ENCODE measurements at regions not wholly inside any gene's neighbourhood (a gene's known extent, or its start where the extent isn't known, plus 50 kb on each side); places are given as distances from the start of the nearest gene placed in this dataset.

- TF ChIP-seq POLR2AphosphoS5 (IDR thresholded peaks at IDR 0.05; ENCODE audit: low read depth) (no peak), ZNF331 (CRISPR knock-in tag; IDR thresholded peaks at IDR 0.05; ENCODE audit: low read depth) (no peak)
Measured at GRCh38 chr10:28945959-28946358, 268.6 kb downstream of the BAMBI start (continued).

- Histone ChIP-seq H3K27ac (ENCODE audit: low read depth) (no peak overlapping the region), H2AFZ (no peak overlapping the region), H3K4me1 (ENCODE audit: insufficient read depth) (no peaks in the 10 kb centered on the region), H4K20me1 (replicated peaks; ENCODE audit: insufficient read depth) (no peaks in the 10 kb centered on the region), H3K4me3 (no peak overlapping the region), H3K27me3 (ENCODE audit: insufficient read depth) (no peaks in the 10 kb centered on the region), H3F3A (replicated peaks; ENCODE audit: low read depth) (no peaks in the 10 kb centered on the region), H3K36me3 (ENCODE audit: insufficient read depth) (no peaks in the 10 kb centered on the region), H3K79me2 (replicated peaks; ENCODE audit: insufficient read depth) (no peaks in the 10 kb centered on the region), H3K9me2 (ENCODE audit: insufficient read depth) (no peaks in the 10 kb centered on the region), H3K4me2 (no peak overlapping the region)
- Mint-ChIP-seq H3K4me3 (no peak overlapping the region), H3K27me3 (ENCODE audit: insufficient read depth, low read depth, poor library complexity) (peaks cover 5% of the 10 kb centered on the region), H3K4me1 (no peaks in the 10 kb centered on the region), H3K36me3 (ENCODE audit: low read depth) (no peaks in the 10 kb centered on the region; the same call in 2 of the 3 replicates), H3K27ac (no peak overlapping the region), H3K9me3 (peaks cover 2% of the 10 kb centered on the region; the same call in 2 of the 3 replicates)
- TF ChIP-seq EZH2 (IDR thresholded peaks at IDR 0.05; ENCODE audit: low read depth, unreplicated experiment) (no peak), REST (IDR thresholded peaks at IDR 0.05; ENCODE audit: unreplicated experiment) (no peak), STAT1 (IDR thresholded peaks at IDR 0.05; ENCODE audit: unreplicated experiment) (no peak), EZH2phosphoT487 (IDR thresholded peaks at IDR 0.05; ENCODE audit: unreplicated experiment) (no peak), CREB1 (CRISPR knock-in tag; IDR thresholded peaks at IDR 0.05; ENCODE audit: low read depth) (no peak), POLR2AphosphoS5 (IDR thresholded peaks at IDR 0.05; ENCODE audit: low read depth) (no peak), ZNF114 (CRISPR knock-in tag; IDR thresholded peaks at IDR 0.05) (no peak), NANOG (IDR thresholded peaks at IDR 0.05; ENCODE audit: borderline replicate concordance) (no peak), ZNF462 (CRISPR knock-in tag; IDR thresholded peaks at IDR 0.05) (no peak), JUNB (IDR thresholded peaks at IDR 0.05; ENCODE audit: unreplicated experiment) (no peak), ETS1 (IDR thresholded peaks at IDR 0.05) (no peak), ZNF331 (CRISPR knock-in tag; IDR thresholded peaks at IDR 0.05; ENCODE audit: low read depth) (no peak), CTCF (conservative IDR thresholded peaks at IDR 0.05; ENCODE audit: low read depth in 2 of 2) (no peak)
- DNase-seq (ENCODE audit: low spot score) (no peak), ATAC-seq (no peak)
Measured at GRCh38 chr10:28946479-28946878, 269.2 kb downstream of the BAMBI start.

All from GM23338 (cell line).